NOMO-1 treated with DMSO at 0.1 percent for 48 hours (cell line): ENCODE measurements at regions not wholly inside any gene's neighbourhood (a gene's known extent, or its start where the extent isn't known, plus 50 kb on each side); places are given as distances from the start of the nearest gene placed in this dataset.
"Not testable (repeated sequence)": the region's sequence is repeated elsewhere in the genome, so short reads cannot be mapped to it uniquely, and the experiment has no call there.

Source experiments
- DNase-seq: peaks from one replicate; lab custom pipeline; 2025; ENCODE audit not compliant: unreplicated experiment; lab: John Stamatoyannopoulos, UW

DNA sequence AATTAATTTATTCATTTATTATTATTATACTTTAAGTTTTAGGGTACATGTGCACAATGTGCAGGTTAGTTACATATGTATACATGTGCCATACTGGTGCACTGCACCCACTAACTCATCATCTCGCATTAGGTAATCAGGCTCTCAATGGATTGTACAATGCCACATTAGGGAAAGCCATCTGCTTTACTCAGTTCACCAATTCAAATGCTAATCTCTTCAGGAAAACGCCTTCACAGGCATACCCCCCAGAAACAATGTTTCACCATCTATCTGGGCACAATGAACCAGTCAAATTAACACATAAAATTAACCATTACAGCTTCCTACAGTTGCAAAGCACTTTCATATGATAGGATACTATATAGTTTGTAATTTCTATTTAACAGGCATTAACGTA is 84.8 kb upstream of the DNAJC10 start:
- no peak for DNase-seq

DNA sequence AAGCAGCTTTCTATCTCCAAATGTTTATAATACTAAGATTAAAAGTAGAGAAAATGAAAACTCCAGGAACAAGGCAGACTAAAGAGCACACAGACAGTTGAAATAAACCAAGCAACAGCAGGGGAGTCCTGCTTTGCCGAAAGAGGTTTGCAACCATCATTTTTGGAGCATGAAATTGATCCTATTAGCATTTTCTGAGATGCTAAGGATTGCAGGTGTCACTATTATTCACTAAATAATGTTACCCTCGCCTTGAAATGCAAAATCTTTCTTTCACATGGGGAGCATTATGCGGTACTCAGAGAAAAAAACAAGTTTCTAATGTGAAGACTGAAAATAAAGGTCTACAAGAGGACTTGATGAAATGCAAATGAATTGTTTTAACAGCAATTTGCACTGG is 81.7 kb upstream of the DNAJC10 start:
- no peak for DNase-seq

DNA sequence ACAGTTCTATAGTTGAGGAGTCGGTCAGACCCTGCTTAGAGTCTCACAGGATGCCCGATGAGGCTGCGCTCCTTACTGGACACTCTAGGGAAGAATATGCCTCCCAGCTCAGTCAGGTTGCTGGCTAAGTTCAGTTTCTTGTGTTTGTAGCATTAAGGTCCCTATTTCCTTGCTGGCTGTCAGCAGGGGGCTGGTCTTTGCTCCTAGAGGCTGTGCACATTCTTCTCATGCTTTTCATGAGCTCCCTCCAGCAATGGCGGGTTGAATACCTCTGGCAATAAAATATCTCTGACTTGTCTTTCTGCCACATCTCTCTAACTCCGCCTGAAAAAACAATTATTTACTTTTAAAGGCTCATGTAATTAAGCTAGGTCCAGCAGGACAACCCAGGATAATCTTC is 79.4 kb upstream of the DNAJC10 start:
- no peak for DNase-seq

DNA sequence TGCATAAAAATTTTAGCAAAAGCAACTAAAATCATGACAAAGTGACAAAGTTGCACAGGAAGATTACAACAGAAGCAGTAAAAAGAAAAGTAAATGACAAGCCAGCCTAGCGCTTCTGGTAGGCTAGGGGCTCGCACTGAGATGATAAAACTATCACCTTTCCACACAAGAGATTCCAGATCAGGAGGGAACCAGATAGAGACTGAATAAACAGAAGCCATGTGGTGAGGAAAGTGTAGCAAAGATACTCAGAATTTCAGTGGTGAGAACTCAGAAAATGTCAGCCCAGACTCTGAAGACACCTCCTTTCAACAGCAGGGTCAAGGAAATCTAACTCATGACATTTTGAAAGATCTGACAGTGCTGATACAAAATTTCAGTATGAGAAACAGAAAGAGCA is 77.4 kb upstream of the DNAJC10 start:
- DNase-seq = no peak

DNA sequence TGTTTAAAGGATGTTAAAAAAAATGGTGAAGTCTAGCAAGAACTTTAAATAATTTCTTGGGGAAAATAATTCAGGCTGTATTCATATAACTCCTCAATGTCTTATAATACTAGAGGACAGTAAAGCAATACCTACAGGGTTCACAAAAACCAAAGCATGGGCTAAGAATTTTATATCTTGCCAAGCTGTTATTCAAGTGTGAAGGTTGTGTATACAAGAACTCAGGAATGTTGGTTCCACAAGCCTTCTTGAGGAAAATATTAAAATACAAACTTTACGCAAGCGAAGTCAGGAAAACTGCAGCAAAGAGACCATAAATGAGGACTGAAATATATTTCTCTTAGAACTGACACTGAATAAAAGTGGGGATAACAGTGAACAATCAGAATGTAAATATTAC is 76.1 kb upstream of the DNAJC10 start:
- DNase-seq = no peak

DNA sequence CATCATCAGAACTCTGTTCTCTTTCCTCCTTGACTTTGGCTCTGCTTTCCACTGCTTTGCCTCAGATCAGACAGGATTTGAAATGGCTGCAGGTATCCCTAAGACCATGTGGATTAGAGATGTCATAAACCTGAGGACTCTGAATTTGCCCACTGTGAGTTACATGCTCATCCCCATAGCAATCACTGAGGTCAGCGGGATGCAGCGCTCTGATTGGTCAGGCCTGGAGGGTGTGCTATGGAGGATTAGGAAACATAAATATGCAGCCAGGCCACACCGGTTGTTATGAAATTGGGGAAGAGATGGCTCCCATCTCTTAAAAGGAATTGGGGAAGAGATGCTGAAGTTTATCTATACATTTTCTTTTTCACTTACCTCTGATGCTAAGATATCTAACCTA is 73.7 kb upstream of the DNAJC10 start:
- DNase-seq = no peak

DNA sequence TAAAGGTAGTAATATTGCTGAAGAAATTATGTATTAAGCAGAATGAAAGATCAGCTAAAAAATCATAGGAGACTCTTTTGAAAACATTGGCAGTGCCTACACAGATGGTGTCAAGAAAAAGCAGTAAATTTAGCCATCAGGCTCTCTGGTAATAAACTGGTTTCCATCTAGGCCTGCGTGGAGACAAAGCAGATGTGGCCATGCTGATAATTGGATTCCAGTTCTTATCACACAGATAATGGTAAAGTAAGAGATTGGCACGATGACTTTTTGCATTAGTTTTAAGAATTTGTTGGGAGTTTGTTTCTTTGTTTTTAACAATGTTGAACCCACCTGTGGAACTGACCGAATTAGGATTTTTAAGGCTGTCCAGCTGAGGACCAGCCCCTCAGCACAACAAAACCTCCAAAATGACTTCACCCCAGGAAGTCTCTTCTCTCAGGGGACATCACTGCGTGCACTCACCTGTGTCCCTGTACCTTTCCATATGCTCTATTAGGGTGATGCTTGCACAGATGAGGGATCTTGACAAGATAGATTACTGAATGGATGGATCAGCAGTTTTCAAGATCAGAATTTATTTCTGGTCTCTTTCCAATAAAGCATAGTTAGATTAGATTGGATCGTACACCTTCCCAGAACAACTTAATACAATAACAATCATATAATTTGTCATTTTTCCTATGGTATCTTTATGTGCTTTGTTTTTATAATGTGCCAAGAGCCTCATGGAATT is 69.1 kb upstream of the DNAJC10 start:
- no peak for DNase-seq

DNA sequence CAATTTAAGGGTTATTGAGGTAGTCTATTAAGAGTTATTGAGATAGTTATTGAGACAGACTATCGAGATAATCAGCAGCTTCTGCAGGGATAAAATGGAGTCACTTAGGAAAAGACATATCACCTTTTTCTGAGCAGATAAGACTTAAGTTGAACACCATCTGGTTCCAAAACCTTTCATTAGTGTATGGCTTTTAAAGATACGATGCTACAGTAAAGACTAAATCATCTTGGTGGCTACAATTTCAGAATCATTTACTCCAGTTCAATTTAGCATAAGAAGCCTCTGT is 68.6 kb upstream of the DNAJC10 start:
- no peak for DNase-seq

DNA sequence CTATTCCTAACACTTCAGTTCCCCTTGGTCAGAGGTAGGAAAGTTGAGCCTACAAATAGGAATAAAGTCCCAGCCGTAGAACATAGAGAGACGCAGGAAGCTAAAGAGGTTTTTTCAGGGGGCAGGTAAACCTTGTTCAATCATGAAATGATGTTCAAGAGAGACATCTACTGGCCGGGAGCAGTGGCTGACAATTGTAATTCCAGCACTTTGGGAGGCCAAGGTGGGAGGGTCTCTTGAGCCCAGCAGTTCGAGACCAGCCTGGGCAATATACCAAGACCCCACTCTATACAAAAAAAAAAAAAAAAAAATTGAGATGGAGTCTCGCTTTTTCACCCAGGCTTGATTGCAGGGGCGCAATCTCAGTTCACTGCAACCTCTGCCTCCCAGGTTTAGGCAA is 66.7 kb upstream of the DNAJC10 start:
- DNase-seq = no peak

DNA sequence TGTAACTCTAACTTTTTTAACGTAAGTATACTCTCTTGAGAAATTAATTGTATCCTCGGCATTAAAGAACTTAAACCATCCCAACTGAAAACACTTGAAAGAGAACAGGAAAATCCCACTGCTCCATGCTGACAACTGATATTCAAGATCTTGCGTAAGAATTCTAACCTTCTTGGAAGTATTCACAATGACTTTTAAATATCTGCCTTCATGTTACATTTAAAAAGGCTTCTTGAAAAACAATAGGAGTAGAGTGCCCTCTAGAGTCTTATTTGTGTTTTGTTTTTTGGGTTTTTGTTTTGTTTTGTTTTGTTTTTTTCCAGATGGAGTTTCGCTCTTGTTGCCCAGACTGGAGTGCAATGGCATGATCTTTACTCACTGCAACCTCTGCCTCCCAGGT is 65.4 kb upstream of the DNAJC10 start:
- DNase-seq = peak; percentile 14

DNA sequence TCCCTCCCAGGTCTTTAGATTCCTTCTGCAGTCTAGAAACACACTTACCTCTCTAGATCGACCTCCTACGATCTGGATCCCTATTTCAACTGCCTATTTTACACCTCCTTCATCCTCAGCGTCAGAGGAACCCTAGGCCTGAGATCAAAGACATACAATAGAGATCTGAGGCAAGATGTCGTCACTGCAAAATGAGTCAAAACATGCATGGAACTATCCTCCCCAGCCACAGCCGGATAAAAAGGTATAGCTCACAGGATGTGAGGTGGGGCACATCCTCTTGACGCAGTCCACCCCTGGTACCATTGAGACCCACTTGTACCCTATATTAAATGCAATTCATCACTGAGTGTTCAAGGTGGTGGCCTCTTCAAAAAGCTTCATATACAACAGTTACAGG is 63.7 kb upstream of the DNAJC10 start:
- no peak for DNase-seq

DNA sequence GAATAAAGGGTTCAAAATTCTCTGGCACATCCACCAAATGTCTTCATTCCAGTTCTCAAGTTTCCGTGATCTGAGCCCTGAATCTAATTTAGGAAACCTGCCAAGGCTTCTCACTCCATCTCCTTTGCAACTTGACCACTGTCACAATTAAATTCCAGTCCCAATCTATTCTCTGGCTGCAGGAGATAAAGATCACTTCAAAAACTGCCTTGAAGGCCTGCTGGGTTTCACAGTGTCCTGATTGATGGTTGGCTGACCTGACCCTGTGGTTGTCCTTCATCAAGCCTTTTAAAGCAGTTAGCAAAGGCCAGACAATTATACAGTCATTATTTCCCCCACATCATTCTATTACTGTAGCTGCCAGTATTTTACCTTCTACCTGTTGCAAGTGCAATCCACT is 60.3 kb upstream of the DNAJC10 start:
- DNase-seq = no peak

DNA sequence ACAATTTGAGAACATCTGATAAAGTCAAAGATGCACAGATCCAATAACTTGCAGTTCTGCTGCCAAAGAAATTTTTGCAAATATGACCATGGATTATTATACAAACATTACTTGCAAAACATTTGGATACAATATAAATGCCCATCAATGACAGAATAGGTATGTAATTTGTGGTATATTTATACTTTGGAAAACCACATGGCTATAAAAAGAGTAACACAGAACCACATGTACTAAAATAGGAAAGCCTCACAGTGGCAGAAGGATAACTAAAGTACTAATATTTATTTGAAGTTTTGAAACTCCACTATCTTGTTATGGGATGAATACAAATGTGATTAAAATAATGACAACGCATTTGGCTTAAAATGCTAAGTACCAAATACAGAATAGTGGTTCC is 51.8 kb upstream of the DNAJC10 start:
- DNase-seq = no peak

DNA sequence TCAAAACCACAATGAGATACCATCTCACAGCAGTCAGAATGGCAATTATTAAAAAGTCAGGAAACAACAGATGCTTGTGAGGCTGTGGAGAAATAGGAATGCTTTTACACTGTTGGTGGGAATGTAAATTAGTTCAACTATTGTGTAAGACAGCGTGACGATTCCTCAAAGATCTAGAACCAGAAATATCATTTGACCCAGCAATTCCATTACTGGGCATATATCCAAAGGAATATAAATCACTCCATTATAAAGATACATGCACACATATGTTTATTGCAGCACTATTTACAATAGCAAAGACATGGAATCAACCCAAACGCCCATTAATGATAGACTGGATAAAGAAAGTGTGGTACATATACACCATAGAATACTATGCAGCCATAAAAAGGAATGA is 50.6 kb upstream of the DNAJC10 start:
- DNase-seq = not testable (repeated sequence)
